DOHH2 (cell line): ENCODE measurements at regions not wholly inside any gene's neighbourhood (a gene's known extent, or its start where the extent isn't known, plus 50 kb on each side); places are given as distances from the start of the nearest gene placed in this dataset.

Experiments
- H3F3A ChIP-seq: fragments of 200-600 bp; sonication (generic), shearing (Covaris generic); 2 replicates; pipeline ENCODE4 v1.6.0; 2016; ENCODE audit warnings: antibody characterized with exemption, mild to moderate bottlenecking; ENCODE audit not compliant: control insufficient read depth, insufficient read depth
- H3K27ac ChIP-seq: fragments of 200-600 bp; sonication (generic); 2 replicates; pipeline ENCODE4 v1.5.1; 2014; ENCODE audit warnings: low read depth, mild to moderate bottlenecking, low read length, moderate library complexity
- H3K27me3 ChIP-seq: fragments of 200-600 bp; sonication (generic); 2 replicates; pipeline ENCODE4 v1.6.1; 2014; ENCODE audit warnings: mild to moderate bottlenecking, low read length, mixed read lengths; ENCODE audit not compliant: control insufficient read depth
- H3K36me3 ChIP-seq: fragments of 200-600 bp; sonication (generic); 2 replicates; pipeline ENCODE4 v1.6.1; 2014; ENCODE audit warnings: mild to moderate bottlenecking, low read length, moderate library complexity, mixed read lengths; ENCODE audit not compliant: control insufficient read depth
- H3K4me1 ChIP-seq: fragments of 200-600 bp; sonication (generic); 2 replicates; pipeline ENCODE4 v1.6.1; 2014; ENCODE audit warnings: mild to moderate bottlenecking, low read length, mixed read lengths; ENCODE audit not compliant: control insufficient read depth
- H3K4me2 ChIP-seq: fragments of 200-600 bp; sonication (generic); 2 replicates; pipeline ENCODE4 v1.6.0; 2014; ENCODE audit warnings: mild to moderate bottlenecking, low read length, moderate library complexity
- H3K4me3 ChIP-seq: fragments of 200-600 bp; sonication (generic); 2 replicates; pipeline ENCODE4 v1.5.1; 2014; ENCODE audit warnings: mild to moderate bottlenecking, low read length, mixed read lengths
- H3K79me2 ChIP-seq: fragments of 200-600 bp; sonication (generic); 2 replicates; pipeline ENCODE4 v1.6.1; 2014; ENCODE audit warnings: mild to moderate bottlenecking, low read length, mixed read lengths; ENCODE audit not compliant: control insufficient read depth
- H3K9me2 ChIP-seq: fragments of 200-600 bp; sonication (generic); replicated peaks from 2 replicates; pipeline ENCODE4 v1.6.1; 2014; ENCODE audit warnings: mild to moderate bottlenecking, low read length, mixed read lengths; ENCODE audit not compliant: control insufficient read depth
- H3K9me3 ChIP-seq: fragments of 200-600 bp; sonication (generic); 2 replicates; pipeline ENCODE4 v1.6.1; 2014; ENCODE audit warnings: antibody characterized with exemption, low read length, mixed read lengths; ENCODE audit not compliant: control insufficient read depth, insufficient read depth
- H4K20me1 ChIP-seq: fragments of 200-600 bp; sonication (generic); 2 replicates; pipeline ENCODE4 v1.6.0; 2014; ENCODE audit warnings: low read depth, mild to moderate bottlenecking, antibody characterized with exemption, low read length, moderate library complexity; ENCODE audit not compliant: control insufficient read depth, insufficient read depth
- EZH2phosphoT487 ChIP-seq: fragments of 200-600 bp; sonication (generic); IDR thresholded peaks from 2 replicates; pipeline ENCODE4 v1.6.1; 2017; ENCODE audit warnings: borderline replicate concordance, mild to moderate bottlenecking, antibody characterized with exemption, low read length, moderate library complexity, mixed read lengths
- TF ChIP-seq, protein P1 (sequence below): fragments of 200-600 bp; sonication (generic); IDR thresholded peaks from one replicate; pipeline ENCODE4 v1.5.1; 2014; ENCODE audit warnings: antibody characterized with exemption, mild to moderate bottlenecking, low read depth, low read length; ENCODE audit not compliant: poor library complexity, severe bottlenecking

- Histone ChIP-seq H3K4me3 (no peak overlapping the region), H3K9me2 (no peaks in the 10 kb centered on the region), H4K20me1 (no peaks in the 10 kb centered on the region), H3K36me3 (no peaks in the 10 kb centered on the region), H3K4me1 (no peaks in the 10 kb centered on the region), H3K79me2 (no peaks in the 10 kb centered on the region), H3F3A (no peaks in the 10 kb centered on the region), H3K4me2 (no peak overlapping the region), H3K27me3 (no peaks in the 10 kb centered on the region), H3K9me3 (peaks cover 10% of the 10 kb centered on the region; the same call in 1 of the 2 replicates), H3K27ac (no peak overlapping the region)
- no peak for TF ChIP-seq EZH2phosphoT487
- TF ChIP-seq, protein P1, sequence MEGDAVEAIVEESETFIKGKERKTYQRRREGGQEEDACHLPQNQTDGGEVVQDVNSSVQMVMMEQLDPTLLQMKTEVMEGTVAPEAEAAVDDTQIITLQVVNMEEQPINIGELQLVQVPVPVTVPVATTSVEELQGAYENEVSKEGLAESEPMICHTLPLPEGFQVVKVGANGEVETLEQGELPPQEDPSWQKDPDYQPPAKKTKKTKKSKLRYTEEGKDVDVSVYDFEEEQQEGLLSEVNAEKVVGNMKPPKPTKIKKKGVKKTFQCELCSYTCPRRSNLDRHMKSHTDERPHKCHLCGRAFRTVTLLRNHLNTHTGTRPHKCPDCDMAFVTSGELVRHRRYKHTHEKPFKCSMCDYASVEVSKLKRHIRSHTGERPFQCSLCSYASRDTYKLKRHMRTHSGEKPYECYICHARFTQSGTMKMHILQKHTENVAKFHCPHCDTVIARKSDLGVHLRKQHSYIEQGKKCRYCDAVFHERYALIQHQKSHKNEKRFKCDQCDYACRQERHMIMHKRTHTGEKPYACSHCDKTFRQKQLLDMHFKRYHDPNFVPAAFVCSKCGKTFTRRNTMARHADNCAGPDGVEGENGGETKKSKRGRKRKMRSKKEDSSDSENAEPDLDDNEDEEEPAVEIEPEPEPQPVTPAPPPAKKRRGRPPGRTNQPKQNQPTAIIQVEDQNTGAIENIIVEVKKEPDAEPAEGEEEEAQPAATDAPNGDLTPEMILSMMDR = no peak
Observed at GRCh38 chr5:167232675-167233311, 1058.7 kb upstream of the WWC1 start.

DNA sequence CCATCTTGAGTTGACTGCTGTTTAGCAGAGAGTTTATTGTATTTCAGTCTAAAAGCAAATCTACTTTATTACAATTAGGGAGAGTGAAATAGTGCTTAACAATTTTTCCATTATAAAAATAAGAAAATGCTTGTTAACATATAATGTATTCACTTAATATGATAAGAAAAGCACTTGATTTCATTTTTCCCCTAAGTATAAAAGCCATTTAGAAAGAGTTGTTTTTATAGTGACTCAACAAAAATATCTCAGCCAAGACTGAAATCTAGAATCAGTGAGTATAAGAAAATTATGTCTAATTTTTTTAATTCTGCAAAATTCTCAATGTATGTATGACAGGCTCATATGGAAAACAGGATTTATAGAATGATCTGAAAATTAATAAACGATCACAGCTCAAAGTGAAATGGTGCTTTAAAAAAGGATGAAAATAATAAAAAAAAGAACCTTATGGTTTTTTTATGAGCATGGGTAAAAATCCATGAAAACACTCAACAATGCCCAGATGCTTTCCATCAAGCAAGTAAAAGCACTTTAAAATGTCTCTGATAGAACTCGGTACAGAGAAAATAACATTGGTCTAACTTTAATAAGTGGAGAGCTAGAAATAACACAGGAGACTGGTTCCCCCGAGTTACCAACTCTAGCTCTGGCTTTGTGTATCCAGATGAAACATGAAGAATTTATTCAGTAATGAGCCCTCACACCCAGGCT is 1057.8 kb upstream of the WWC1 start:
- Histone ChIP-seq H3F3A (no peaks in the 10 kb centered on the region), H4K20me1 (no peaks in the 10 kb centered on the region), H3K27ac (no peak overlapping the region), H3K36me3 (no peaks in the 10 kb centered on the region), H3K4me1 (no peaks in the 10 kb centered on the region), H3K4me2 (no peak overlapping the region), H3K4me3 (no peak overlapping the region), H3K9me2 (no peaks in the 10 kb centered on the region), H3K27me3 (no peaks in the 10 kb centered on the region), H3K79me2 (no peaks in the 10 kb centered on the region), H3K9me3 (peaks cover 10% of the 10 kb centered on the region; the same call in 1 of the 2 replicates)
- TF ChIP-seq EZH2phosphoT487 = no peak
- TF ChIP-seq, protein P1 = no peak

GRCh38 chr5:167241436-167242067 is 1049.9 kb upstream of the WWC1 start:
- no peaks in the 10 kb centered on the region for H3K36me3 ChIP-seq
- H3K4me3 ChIP-seq = no peak overlapping the region
- TF ChIP-seq, protein P1 = no peak
- TF ChIP-seq EZH2phosphoT487 = no peak
- no peak overlapping the region for H3K27ac ChIP-seq
- no peaks in the 10 kb centered on the region for H4K20me1 ChIP-seq
- no peaks in the 10 kb centered on the region for H3K27me3 ChIP-seq
- H3F3A ChIP-seq = no peaks in the 10 kb centered on the region
- H3K4me1 ChIP-seq = no peaks in the 10 kb centered on the region
- H3K79me2 ChIP-seq = no peaks in the 10 kb centered on the region
- H3K9me3 ChIP-seq = no peaks in the 10 kb centered on the region
- no peak overlapping the region for H3K4me2 ChIP-seq
- H3K9me2 ChIP-seq = no peaks in the 10 kb centered on the region
